ENCODE measurements at regions not wholly inside any gene's neighbourhood (a gene's known extent, or its start where the extent isn't known, plus 50 kb on each side); places are given as distances from the start of the nearest gene placed in this dataset.

- TF ChIP-seq CTCF (IDR thresholded peaks at IDR 0.05; ENCODE audit: control extremely low read depth in 1 of 3, insufficient read depth in 1 of 3, low read depth in 1 of 3, low read length in 3 of 3) (no peak), TCF12 (IDR thresholded peaks at IDR 0.05; ENCODE audit: low read depth, low read length) (no peak), ZNF274 (IDR thresholded peaks at IDR 0.05; ENCODE audit: borderline replicate concordance, extremely low read depth, low read length) (no peak), POLR2A (IDR thresholded peaks at IDR 0.05; ENCODE audit: control extremely low read depth in 1 of 2, low read depth in 2 of 2, low read length in 2 of 2) (no peak), EZH2 (IDR thresholded peaks at IDR 0.05; ENCODE audit: low read depth, low read length, severe bottlenecking) (no peak), MAFK (IDR thresholded peaks at IDR 0.05; ENCODE audit: low read depth, low read length) (no peak), CREB1 (IDR thresholded peaks at IDR 0.05) (no peak)
Observed at GRCh38 chr10:6337382-6337781, 134.7 kb downstream of the PFKFB3 start.

Measured in H1 (cell line).